ENCODE measurements at regions not wholly inside any gene's neighbourhood (a gene's known extent, or its start where the extent isn't known, plus 50 kb on each side); places are given as distances from the start of the nearest gene placed in this dataset.

GRCh38 chr1:83813576-83813975 is 185.4 kb downstream of the TTLL7 start:
- DNase-seq (ENCODE audit: low read depth), result no peak

- DNase-seq (ENCODE audit: low read depth), result no peak
Observed at GRCh38 chr1:83810144-83810543, 188.8 kb downstream of the TTLL7 start.

- DNase-seq (ENCODE audit: low read depth), result no peak
Observed at GRCh38 chr1:83808536-83808935, 190.4 kb downstream of the TTLL7 start.

- DNase-seq (ENCODE audit: low read depth), result no peak
Observed at GRCh38 chr1:83807821-83808220, 191.1 kb downstream of the TTLL7 start.

- peak; percentile 15 for DNase-seq (ENCODE audit: low read depth)
Observed at GRCh38 chr1:83807231-83807630, 191.7 kb downstream of the TTLL7 start.

- DNase-seq (ENCODE audit: low read depth), result no peak
Observed at GRCh38 chr1:83805921-83806320, 193.0 kb downstream of the TTLL7 start.

GRCh38 chr1:83802460-83803152 is 196.3 kb downstream of the TTLL7 start:
- no peak for DNase-seq (ENCODE audit: low read depth)

- no peak for DNase-seq (ENCODE audit: low read depth)
Observed at GRCh38 chr1:83802023-83802422, 196.9 kb downstream of the TTLL7 start.

GRCh38 chr1:83800066-83800465 is 198.9 kb downstream of the TTLL7 start:
- DNase-seq (ENCODE audit: low read depth), result no peak

GRCh38 chr1:83799594-83799993 is 199.3 kb downstream of the TTLL7 start:
- peak; percentile 15 for DNase-seq (ENCODE audit: low read depth)

GRCh38 chr1:83798965-83799364 is 200.0 kb downstream of the TTLL7 start:
- DNase-seq (ENCODE audit: low read depth), result no peak

GRCh38 chr1:83796409-83796808 is 202.5 kb downstream of the TTLL7 start:
- peak; percentile 56 for DNase-seq (ENCODE audit: low read depth)

- DNase-seq (ENCODE audit: low read depth), result no peak
Observed at GRCh38 chr1:83794384-83794783, 204.5 kb downstream of the TTLL7 start.

GRCh38 chr1:83791821-83792437 is 207.0 kb downstream of the TTLL7 start:
- peak; percentile 43 for DNase-seq (ENCODE audit: low read depth)

GRCh38 chr1:83790446-83790845 is 208.5 kb downstream of the TTLL7 start:
- DNase-seq (ENCODE audit: low read depth), result peak; percentile 2

GRCh38 chr1:83787246-83787998 is 211.5 kb downstream of the TTLL7 start:
- no peak for DNase-seq (ENCODE audit: low read depth)

GRCh38 chr1:83781667-83782066 is 217.3 kb downstream of the TTLL7 start:
- DNase-seq (ENCODE audit: low read depth), result no peak

- no peak for DNase-seq (ENCODE audit: low read depth)
Observed at GRCh38 chr1:83779565-83779964, 219.4 kb downstream of the TTLL7 start.

GRCh38 chr1:83777758-83778101 is 221.2 kb downstream of the TTLL7 start:
- no peak for DNase-seq (ENCODE audit: low read depth)

- DNase-seq (ENCODE audit: low read depth), result no peak
Observed at GRCh38 chr1:83776913-83777757, 221.8 kb downstream of the TTLL7 start.

- DNase-seq (ENCODE audit: low read depth), result no peak
Observed at GRCh38 chr1:83775977-83776603, 222.8 kb downstream of the TTLL7 start.

- no peak for DNase-seq (ENCODE audit: low read depth)
Observed at GRCh38 chr1:83773059-83773458, 225.9 kb downstream of the TTLL7 start.
